Esophagus squamous epithelium (tissue), 5 donors: ENCODE measurements at regions not wholly inside any gene's neighbourhood (a gene's known extent, or its start where the extent isn't known, plus 50 kb on each side); places are given as distances from the start of the nearest gene placed in this dataset.
"Not testable (repeated sequence)": the region's sequence is repeated elsewhere in the genome, so short reads cannot be mapped to it uniquely, and the experiment has no call there.

Experiments
- DNase-seq: peaks from one replicate; lab custom pipeline; 2025; lab: John Stamatoyannopoulos, UW
- H3K27ac ChIP-seq, 4 donors: fragments of 200-600 bp; sonication (generic); one replicate each; pipeline ENCODE4 v1.5.1; 2016 to 2019; ENCODE audit warnings: mild to moderate bottlenecking in 1 of 4
- H3K27me3 ChIP-seq, 4 donors: fragments of 200-600 bp; sonication (generic); 1 replicate in 3 of 4; 2 replicates in 1 of 4; pipeline versions ENCODE4 v1.5.1 to v1.6.0; 2017 to 2021; ENCODE audit warnings: antibody characterized with exemption in 1 of 4
- H3K36me3 ChIP-seq, 3 donors: fragments of 200-600 bp; sonication (generic); one replicate each; pipeline ENCODE4 v1.5.1; 2016 to 2019
- H3K4me1 ChIP-seq, 3 donors: fragments of 200-600 bp; sonication (generic); one replicate each; pipeline ENCODE4 v1.5.1; 2017 to 2019
- H3K4me3 ChIP-seq, 4 donors: fragments of 200-600 bp; sonication (generic); 1 replicate in 3 of 4; 2 replicates in 1 of 4; pipeline ENCODE4 v1.5.1; 2016 to 2019; ENCODE audit warnings: mild to moderate bottlenecking in 2 of 4, moderate library complexity in 1 of 4
- H3K9me3 ChIP-seq, 3 donors: fragments of 200-600 bp; sonication (generic); one replicate each; pipeline ENCODE4 v1.5.1; 2016 to 2019
- POLR2A ChIP-seq, 4 donors: fragments of 450-650 bp; IDR thresholded peaks; one replicate each; pipeline ENCODE4 v1.6.1; 2017; ENCODE audit warnings: antibody characterized with exemption in 4 of 4, mild to moderate bottlenecking in 4 of 4, moderate library complexity in 3 of 4
- WGBS, 2 donors: methylation state at CpG; one replicate each; pipeline ENCODE4 v1.1.5; 2018; 5-methylcytosine and 5-hydroxymethylcytosine counted together
- intact Hi-C: fragments of 100-400 bp; cut with DNase I; formaldehyde crosslinking; loops from one replicate; pipeline ENCODE4 v1.15.0; 2022
- TF ChIP-seq, protein P1 (sequence below), 6 experiments: fragments of 450-650 bp in 4 of 6; fragments of 200-600 bp in 2 of 6; sonication (generic) in 2 of 6; IDR thresholded peaks; one replicate each; pipeline ENCODE4 v1.5.1; 2016 to 2019; ENCODE audit warnings: antibody characterized with exemption in 6 of 6, mild to moderate bottlenecking in 4 of 6, moderate library complexity in 4 of 6
- donor health status: DM: yes; HTN: yes; CAD: no.

DNA sequence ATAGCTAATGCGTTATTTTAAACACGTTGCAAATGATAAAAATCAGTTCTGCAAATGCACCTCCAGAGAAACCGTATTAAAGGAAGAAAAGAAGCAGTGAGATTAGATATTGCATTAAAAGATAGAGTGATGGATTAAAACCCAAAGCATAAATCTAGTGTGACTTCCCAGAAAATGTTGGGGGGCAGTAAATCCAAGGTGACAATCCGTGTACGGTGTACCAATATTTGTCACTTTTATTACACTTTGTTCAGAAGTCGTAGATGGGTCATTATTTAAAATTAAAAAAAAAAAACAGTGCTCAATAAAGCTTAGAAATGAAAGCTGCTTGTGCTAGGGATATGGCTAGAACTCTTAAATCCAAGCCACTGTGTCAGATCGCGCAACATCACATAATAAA is 106.4 kb downstream of the TMEM130 start:
- DNase-seq: no peak
- no peak for TF ChIP-seq POLR2A (IDR thresholded peaks at IDR 0.05)
- TF ChIP-seq, protein P1, sequence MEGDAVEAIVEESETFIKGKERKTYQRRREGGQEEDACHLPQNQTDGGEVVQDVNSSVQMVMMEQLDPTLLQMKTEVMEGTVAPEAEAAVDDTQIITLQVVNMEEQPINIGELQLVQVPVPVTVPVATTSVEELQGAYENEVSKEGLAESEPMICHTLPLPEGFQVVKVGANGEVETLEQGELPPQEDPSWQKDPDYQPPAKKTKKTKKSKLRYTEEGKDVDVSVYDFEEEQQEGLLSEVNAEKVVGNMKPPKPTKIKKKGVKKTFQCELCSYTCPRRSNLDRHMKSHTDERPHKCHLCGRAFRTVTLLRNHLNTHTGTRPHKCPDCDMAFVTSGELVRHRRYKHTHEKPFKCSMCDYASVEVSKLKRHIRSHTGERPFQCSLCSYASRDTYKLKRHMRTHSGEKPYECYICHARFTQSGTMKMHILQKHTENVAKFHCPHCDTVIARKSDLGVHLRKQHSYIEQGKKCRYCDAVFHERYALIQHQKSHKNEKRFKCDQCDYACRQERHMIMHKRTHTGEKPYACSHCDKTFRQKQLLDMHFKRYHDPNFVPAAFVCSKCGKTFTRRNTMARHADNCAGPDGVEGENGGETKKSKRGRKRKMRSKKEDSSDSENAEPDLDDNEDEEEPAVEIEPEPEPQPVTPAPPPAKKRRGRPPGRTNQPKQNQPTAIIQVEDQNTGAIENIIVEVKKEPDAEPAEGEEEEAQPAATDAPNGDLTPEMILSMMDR (IDR thresholded peaks at IDR 0.05): no peak
- intact Hi-C loops: no loop called here
- Histone ChIP-seq H3K36me3 (no peaks in the 10 kb centered on the region), H3K27ac (no peak overlapping the region), H3K9me3 (no peaks in the 10 kb centered on the region), H3K27me3 (peaks cover 0 to 22% (median 0%) of the 10 kb centered on the region in 4 donors), H3K4me1 (no peaks in the 10 kb centered on the region), H3K4me3 (no peak overlapping the region)
- 61 to 68% methylated on average over 8 of the region's 8 CpGs for WGBS, 2 donors

DNA sequence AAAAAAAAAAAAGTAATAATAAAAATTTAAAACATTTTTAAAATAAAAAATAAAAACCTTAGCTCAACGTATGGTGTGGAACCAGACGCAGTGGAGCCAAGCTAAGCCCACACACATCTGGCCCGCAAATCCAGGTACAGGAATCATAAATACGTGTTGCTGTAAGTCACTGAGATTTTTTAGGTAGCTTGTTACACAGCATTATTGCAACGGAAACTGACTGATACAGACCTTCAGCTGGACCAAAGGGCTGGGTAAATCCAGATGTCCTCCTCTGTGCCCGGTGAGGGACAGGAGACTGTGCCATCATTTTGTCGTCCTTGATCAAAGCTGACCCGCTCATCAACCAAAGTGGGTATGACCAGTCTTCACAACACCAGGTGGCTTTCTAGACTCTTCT is 104.9 kb downstream of the TMEM130 start:
- no peak for DNase-seq
- H3K27me3 ChIP-seq: peaks cover 0 to 22% (median 0%) of the 10 kb centered on the region in 4 donors
- WGBS, 2 donors: 65 to 92% methylated on average over 8 of the region's 8 CpGs
- TF ChIP-seq POLR2A (IDR thresholded peaks at IDR 0.05): no peak
- TF ChIP-seq, protein P1 (IDR thresholded peaks at IDR 0.05): no peak
- intact Hi-C loops: no loop called here
- no peak overlapping the region for H3K4me3 ChIP-seq
- no peak overlapping the region for H3K27ac ChIP-seq
- H3K9me3 ChIP-seq: no peaks in the 10 kb centered on the region
- H3K4me1 ChIP-seq: no peaks in the 10 kb centered on the region
- H3K36me3 ChIP-seq: no peaks in the 10 kb centered on the region

DNA sequence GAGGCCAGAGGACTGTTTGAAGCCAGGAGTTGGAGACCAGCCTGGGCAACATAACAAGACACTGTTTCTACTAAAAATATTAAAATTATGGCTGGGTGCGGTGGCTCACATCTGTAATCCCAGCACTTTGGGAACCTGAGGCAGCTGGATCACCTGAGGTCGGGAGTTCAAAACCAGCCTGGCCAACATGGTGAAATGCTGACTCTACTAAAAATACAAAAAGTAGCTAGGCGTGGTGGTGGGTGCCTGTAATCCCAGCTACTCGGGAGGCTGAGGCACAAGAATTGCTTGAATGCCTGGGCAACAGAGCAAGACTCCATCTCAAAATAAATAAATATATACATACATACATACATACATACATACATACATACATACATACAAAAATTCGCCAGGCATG is 99.7 kb downstream of the TMEM130 start:
- H3K4me3 ChIP-seq, H3K36me3 ChIP-seq, DNase-seq, intact Hi-C loops, H3K4me1 ChIP-seq, H3K27ac ChIP-seq, H3K9me3 ChIP-seq: not testable (repeated sequence)
- H3K27me3 ChIP-seq: peaks cover 0 to 22% (median 0%) of the 10 kb centered on the region in 4 donors
- WGBS, 2 donors: 72 to 78% methylated on average over 4 of the region's 5 CpGs

GRCh38 chr7:98771519-98771918 is 98.3 kb downstream of the TMEM130 start:
- peaks cover 0 to 22% (median 0%) of the 10 kb centered on the region in 4 donors for H3K27me3 ChIP-seq
- no peaks in the 10 kb centered on the region for H3K9me3 ChIP-seq
- H3K27ac ChIP-seq: no peak overlapping the region
- TF ChIP-seq, protein P1 (IDR thresholded peaks at IDR 0.05): no peak
- TF ChIP-seq POLR2A (IDR thresholded peaks at IDR 0.05): no peak
- no peaks in the 10 kb centered on the region for H3K4me1 ChIP-seq
- no peak overlapping the region for H3K4me3 ChIP-seq
- H3K36me3 ChIP-seq: no peaks in the 10 kb centered on the region
- WGBS, 2 donors: 17 to 28% methylated on average over 6 of the region's 6 CpGs
- intact Hi-C loops: no loop called here
- no peak for DNase-seq

GRCh38 chr7:98771941-98772603 is 97.7 kb downstream of the TMEM130 start:
- no peak overlapping the region for H3K27ac ChIP-seq
- DNase-seq: no peak
- 26 to 43% methylated on average over 22 of the region's 22 CpGs for WGBS, 2 donors
- no peaks in the 10 kb centered on the region for H3K4me1 ChIP-seq
- H3K4me3 ChIP-seq: no peak overlapping the region
- TF ChIP-seq, protein P1 (IDR thresholded peaks at IDR 0.05): no peak
- TF ChIP-seq POLR2A (IDR thresholded peaks at IDR 0.05): no peak
- no peaks in the 10 kb centered on the region for H3K36me3 ChIP-seq
- no peaks in the 10 kb centered on the region for H3K9me3 ChIP-seq
- intact Hi-C loops: no loop called here
- peaks cover 0 to 22% (median 0%) of the 10 kb centered on the region in 4 donors for H3K27me3 ChIP-seq
